ENCODE measurements at regions not wholly inside any gene's neighbourhood (a gene's known extent, or its start where the extent isn't known, plus 50 kb on each side); places are given as distances from the start of the nearest gene placed in this dataset.

- Histone ChIP-seq H3K9me3 (ENCODE audit: insufficient read depth, low read length, severe bottlenecking) (no peaks in the 10 kb centered on the region), H4K20me1 (ENCODE audit: insufficient read depth, low read length) (no peaks in the 10 kb centered on the region), H3K36me3 (ENCODE audit: insufficient read depth, low read length) (no peaks in the 10 kb centered on the region), H3K4me1 (ENCODE audit: insufficient read depth, low read length) (no peaks in the 10 kb centered on the region), H2AFZ (ENCODE audit: low read depth, low read length) (no peak overlapping the region), H3K27ac (ENCODE audit: low read length) (no peak overlapping the region), H3K79me2 (ENCODE audit: insufficient read depth, low read length) (no peaks in the 10 kb centered on the region), H3K9ac (ENCODE audit: low read depth, low read length) (no peak overlapping the region), H3K27me3 (ENCODE audit: insufficient read depth, low read length, poor library complexity) (no peaks in the 10 kb centered on the region), H3K4me2 (ENCODE audit: insufficient read depth, low read length) (no peak overlapping the region), H3K4me3 (ENCODE audit: low read depth in 1 of 2, low read length in 2 of 2) (no peak overlapping the region)
- DNase-seq (no peak), ATAC-seq (ENCODE audit: insufficient read depth, low read depth) (no peak)
- TF ChIP-seq EZH2 (IDR thresholded peaks at IDR 0.05; ENCODE audit: borderline replicate concordance, low read depth, low read length, severe bottlenecking) = no peak
- no peak for TF ChIP-seq CTCF (IDR thresholded peaks at IDR 0.05; ENCODE audit: borderline replicate concordance, extremely low read depth, low read length, poor library complexity, severe bottlenecking)
These were observed 298.4 kb downstream of the SLITRK6 start for GRCh38 chr13:85500696-85501256.

GRCh38 chr13:85498774-85499173 lies 300.4 kb downstream of the SLITRK6 start:
- Histone ChIP-seq H4K20me1 (ENCODE audit: insufficient read depth, low read length) (no peaks in the 10 kb centered on the region), H3K9ac (ENCODE audit: low read depth, low read length) (no peak overlapping the region), H3K4me3 (ENCODE audit: low read depth in 1 of 2, low read length in 2 of 2) (no peak overlapping the region), H2AFZ (ENCODE audit: low read depth, low read length) (no peak overlapping the region), H3K4me2 (ENCODE audit: insufficient read depth, low read length) (no peak overlapping the region), H3K27ac (ENCODE audit: low read length) (no peak overlapping the region), H3K36me3 (ENCODE audit: insufficient read depth, low read length) (no peaks in the 10 kb centered on the region), H3K27me3 (ENCODE audit: insufficient read depth, low read length, poor library complexity) (no peaks in the 10 kb centered on the region), H3K4me1 (ENCODE audit: insufficient read depth, low read length) (no peaks in the 10 kb centered on the region), H3K79me2 (ENCODE audit: insufficient read depth, low read length) (no peaks in the 10 kb centered on the region), H3K9me3 (ENCODE audit: insufficient read depth, low read length, severe bottlenecking) (no peaks in the 10 kb centered on the region)
- no peak for TF ChIP-seq CTCF (IDR thresholded peaks at IDR 0.05; ENCODE audit: borderline replicate concordance, extremely low read depth, low read length, poor library complexity, severe bottlenecking)
- no peak for TF ChIP-seq EZH2 (IDR thresholded peaks at IDR 0.05; ENCODE audit: borderline replicate concordance, low read depth, low read length, severe bottlenecking)
- ATAC-seq (ENCODE audit: insufficient read depth, low read depth) (no peak), DNase-seq (no peak)

GRCh38 chr13:85497652-85498051 lies 301.6 kb downstream of the SLITRK6 start:
- Histone ChIP-seq H3K4me2 (ENCODE audit: insufficient read depth, low read length) (no peak overlapping the region), H4K20me1 (ENCODE audit: insufficient read depth, low read length) (no peaks in the 10 kb centered on the region), H3K4me3 (ENCODE audit: low read depth in 1 of 2, low read length in 2 of 2) (no peak overlapping the region), H3K27me3 (ENCODE audit: insufficient read depth, low read length, poor library complexity) (no peaks in the 10 kb centered on the region), H3K9ac (ENCODE audit: low read depth, low read length) (no peak overlapping the region), H3K36me3 (ENCODE audit: insufficient read depth, low read length) (no peaks in the 10 kb centered on the region), H3K9me3 (ENCODE audit: insufficient read depth, low read length, severe bottlenecking) (no peaks in the 10 kb centered on the region), H3K27ac (ENCODE audit: low read length) (no peak overlapping the region), H3K4me1 (ENCODE audit: insufficient read depth, low read length) (no peaks in the 10 kb centered on the region), H3K79me2 (ENCODE audit: insufficient read depth, low read length) (no peaks in the 10 kb centered on the region), H2AFZ (ENCODE audit: low read depth, low read length) (no peak overlapping the region)
- no peak for TF ChIP-seq EZH2 (IDR thresholded peaks at IDR 0.05; ENCODE audit: borderline replicate concordance, low read depth, low read length, severe bottlenecking)
- no peak for TF ChIP-seq CTCF (IDR thresholded peaks at IDR 0.05; ENCODE audit: borderline replicate concordance, extremely low read depth, low read length, poor library complexity, severe bottlenecking)
- no peak for ATAC-seq (ENCODE audit: insufficient read depth, low read depth)
- no peak for DNase-seq

- ATAC-seq (ENCODE audit: insufficient read depth, low read depth) = no peak
- Histone ChIP-seq H2AFZ (ENCODE audit: low read depth, low read length) (no peak overlapping the region), H3K9ac (ENCODE audit: low read depth, low read length) (no peak overlapping the region), H3K27me3 (ENCODE audit: insufficient read depth, low read length, poor library complexity) (no peaks in the 10 kb centered on the region), H4K20me1 (ENCODE audit: insufficient read depth, low read length) (no peaks in the 10 kb centered on the region), H3K27ac (ENCODE audit: low read length) (no peak overlapping the region), H3K36me3 (ENCODE audit: insufficient read depth, low read length) (no peaks in the 10 kb centered on the region), H3K4me2 (ENCODE audit: insufficient read depth, low read length) (no peak overlapping the region), H3K4me3 (ENCODE audit: low read depth in 1 of 2, low read length in 2 of 2) (no peak overlapping the region), H3K4me1 (ENCODE audit: insufficient read depth, low read length) (no peaks in the 10 kb centered on the region), H3K79me2 (ENCODE audit: insufficient read depth, low read length) (no peaks in the 10 kb centered on the region), H3K9me3 (ENCODE audit: insufficient read depth, low read length, severe bottlenecking) (no peaks in the 10 kb centered on the region)
- no peak for DNase-seq
- TF ChIP-seq EZH2 (IDR thresholded peaks at IDR 0.05; ENCODE audit: borderline replicate concordance, low read depth, low read length, severe bottlenecking) (no peak), CTCF (IDR thresholded peaks at IDR 0.05; ENCODE audit: borderline replicate concordance, extremely low read depth, low read length, poor library complexity, severe bottlenecking) (no peak)
These were observed 306.9 kb downstream of the SLITRK6 start for GRCh38 chr13:85492283-85492682.
